CMK (cell line): ENCODE measurements at regions not wholly inside any gene's neighbourhood (a gene's known extent, or its start where the extent isn't known, plus 50 kb on each side); places are given as distances from the start of the nearest gene placed in this dataset.

ENCODE experiments used
- DNase-seq: peaks from one replicate; pipeline ENCODE4 v3.0.0-alpha.2; 2010; ENCODE audit warnings: low read depth

DNA sequence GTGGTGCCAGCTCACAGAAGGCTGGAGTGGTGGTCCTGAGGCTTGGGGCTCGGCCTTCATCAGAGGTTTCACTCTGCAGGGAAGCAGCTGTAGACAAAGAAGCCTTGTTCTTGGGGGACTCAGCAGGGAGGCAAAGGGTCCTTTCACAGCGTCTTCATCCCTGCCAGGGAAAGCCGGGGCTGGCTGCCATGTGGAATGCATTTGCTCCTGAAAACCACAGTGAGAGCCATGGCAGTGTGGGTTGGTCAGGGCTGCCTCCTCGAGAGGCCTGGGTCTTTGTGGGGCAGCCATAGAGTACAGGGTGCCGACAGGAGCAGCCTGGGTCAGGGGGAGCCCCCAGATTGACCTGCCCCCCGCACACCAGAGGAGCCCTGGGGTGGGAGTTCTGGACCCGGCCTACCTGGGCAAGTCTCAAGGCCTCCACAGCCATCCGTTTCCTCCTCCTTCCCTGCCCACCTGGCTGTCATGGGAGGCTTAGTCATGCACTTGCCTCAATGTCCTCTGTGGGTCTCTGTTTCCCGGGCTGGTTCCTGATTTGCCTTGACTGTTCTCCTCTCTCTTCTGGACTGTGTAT, 144.0 kb downstream of the CDC5L start:
- no peak for DNase-seq

DNA sequence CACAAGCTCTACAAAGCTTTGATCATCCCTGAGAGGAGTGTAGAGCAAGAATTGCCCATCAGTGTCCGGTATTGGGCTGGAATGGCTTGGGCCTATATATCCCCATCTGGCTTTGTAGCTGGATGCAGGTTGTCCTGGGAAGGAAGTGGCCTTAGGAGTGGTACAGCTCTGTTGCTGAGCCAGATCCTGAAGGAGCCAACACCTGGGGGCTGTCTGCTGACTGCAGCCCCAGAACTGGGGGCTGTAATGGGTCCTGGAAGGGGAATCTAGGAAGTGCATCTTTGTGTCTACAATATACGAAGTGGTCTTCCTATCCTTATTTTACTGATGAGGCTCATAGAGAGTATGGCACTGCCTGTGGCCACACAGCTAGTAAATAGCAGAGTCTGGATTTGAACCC, 145.9 kb downstream of the CDC5L start:
- no peak for DNase-seq

DNA sequence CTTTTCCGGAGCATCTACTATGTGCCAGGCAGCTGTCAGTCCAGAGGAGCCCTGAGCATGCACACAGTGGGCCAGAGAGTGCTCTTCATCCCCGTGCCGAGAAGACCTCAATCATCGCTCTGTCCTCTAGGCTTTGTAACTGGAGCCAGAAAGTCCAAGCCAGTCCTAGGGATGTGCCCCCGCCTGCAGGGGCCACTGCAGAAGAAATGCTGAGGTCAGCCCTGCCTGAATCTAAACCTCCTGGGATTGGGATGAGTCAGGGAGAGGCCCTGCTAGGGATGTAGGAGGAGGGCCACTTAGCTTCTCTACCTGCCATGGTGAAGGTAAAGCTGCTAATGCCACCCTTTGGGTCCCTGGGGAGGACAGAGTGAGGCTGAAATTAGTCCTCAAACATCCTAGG, 146.8 kb downstream of the CDC5L start:
- no peak for DNase-seq

DNA sequence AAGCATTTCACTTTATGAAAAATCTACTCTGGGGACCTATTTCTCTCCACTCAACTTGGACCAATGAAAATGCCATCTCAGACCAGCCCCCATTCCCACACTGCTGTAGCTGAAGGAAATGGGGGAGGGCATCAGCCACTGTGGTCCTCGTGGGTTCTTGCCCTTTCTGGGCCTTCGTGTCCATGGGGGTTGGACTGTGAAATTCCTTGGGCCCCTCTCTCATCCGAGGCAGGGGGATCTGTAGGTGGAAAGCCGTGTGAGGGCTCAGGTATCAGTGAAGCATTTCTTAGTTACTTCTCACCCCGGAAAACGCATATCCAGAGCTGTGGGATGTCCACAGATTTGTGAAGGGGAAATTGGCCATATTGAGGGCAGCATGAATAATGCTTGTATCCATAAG, 147.9 kb downstream of the CDC5L start:
- DNase-seq: no peak

DNA sequence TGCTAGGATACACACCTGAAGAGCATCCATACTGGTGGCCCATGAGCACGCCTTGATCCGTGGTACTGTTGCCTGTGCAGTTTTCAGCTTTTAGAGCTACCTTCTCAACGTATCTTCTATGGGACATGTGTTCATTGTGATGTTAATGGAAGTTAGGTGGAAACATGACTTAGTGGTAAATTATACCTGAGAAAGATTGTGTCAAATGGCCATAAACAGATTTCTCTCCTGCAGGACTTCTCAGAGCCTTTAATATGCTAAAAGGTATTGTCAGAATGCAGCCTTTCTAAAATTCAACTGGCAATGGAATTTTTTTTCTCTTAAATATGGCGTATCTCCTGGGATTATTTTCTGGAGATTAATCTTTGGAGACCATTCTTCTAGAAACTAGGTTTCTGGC, 148.5 kb downstream of the CDC5L start:
- DNase-seq: no peak

DNA sequence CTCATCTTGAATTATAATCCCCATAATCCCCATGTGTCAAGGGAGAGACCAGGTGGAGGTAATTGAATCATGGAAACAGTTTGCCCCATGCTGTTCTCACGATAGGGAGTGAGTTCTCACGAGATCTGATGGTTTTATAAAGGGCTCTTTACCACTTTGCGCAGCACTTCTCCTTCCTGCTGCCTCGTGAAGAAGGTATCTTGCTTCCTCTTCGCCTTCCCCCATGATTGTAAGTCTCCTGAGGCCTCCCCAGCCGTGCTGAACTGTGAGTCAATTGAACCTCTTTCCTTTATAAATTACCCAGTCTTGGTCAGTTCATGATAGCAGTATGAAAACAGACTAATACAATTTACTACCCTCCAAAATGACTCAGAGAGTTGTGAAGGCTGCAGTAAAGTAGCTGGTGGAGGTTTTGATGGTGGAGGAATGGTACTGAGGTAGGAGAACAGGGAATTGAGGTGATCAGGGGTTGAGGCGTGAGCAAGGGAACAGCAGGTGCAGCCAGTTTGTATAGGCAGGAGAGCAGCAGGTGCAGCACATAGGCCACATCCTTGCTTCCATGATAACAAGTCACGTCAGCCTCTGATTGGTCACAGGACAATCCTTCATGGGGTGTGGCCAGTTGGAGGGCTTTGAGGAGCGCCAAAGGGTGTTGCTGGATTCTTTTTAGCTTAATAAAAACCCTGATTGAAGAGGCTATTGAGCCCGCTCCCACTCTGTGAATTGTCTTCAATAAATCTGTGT, 150.0 kb downstream of the CDC5L start:
- no peak for DNase-seq

DNA sequence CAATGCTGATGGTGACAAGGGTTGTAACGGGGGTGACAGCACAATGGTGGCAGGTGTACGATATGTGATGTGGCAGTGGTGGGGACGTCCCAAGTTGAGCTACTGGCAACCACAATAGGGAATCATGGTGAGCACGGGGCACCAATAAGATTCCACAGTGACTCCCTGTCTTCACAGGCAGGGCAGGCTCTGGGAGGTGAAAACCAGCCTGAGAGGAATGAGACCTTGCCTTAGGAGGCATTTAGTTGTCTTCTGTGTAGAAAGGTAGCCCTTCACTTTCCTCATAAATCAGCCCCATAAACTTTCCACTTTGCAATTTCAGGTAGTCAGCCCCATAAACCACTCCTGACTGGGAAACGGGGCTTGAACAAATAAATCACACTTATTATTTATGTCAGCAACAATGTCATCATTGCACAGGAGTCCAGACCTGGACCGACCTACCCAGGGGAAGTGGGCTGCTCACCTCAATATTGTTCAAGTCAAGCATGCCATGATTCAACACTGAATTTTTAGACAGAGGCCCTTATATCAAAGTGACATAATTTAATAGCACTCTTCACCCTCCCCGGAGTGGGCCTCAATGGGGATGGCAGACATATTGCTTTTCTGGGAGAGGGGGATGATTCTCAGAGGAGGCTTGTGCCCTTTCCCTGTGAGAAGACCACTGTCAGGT, 150.8 kb downstream of the CDC5L start:
- DNase-seq: no peak

DNA sequence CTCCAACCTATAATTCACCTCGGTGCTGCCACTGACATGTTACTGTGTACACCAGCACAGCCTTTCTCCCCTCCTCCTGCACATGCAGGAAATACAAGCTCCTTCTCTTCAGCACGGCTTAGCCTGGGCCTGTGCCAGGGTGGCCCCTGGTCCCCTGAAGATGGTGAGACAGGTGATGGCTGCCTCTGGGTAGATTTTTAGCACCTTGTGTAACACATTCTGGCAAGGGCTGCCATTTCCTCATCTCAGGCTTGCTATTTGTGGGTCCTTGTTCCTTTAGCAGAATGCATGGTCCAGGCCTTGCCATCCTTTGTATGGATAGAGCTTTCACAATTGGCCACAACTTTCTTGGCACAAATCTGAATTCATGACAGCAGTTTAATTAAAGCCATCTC, 151.3 kb downstream of the CDC5L start:
- no peak for DNase-seq

DNA sequence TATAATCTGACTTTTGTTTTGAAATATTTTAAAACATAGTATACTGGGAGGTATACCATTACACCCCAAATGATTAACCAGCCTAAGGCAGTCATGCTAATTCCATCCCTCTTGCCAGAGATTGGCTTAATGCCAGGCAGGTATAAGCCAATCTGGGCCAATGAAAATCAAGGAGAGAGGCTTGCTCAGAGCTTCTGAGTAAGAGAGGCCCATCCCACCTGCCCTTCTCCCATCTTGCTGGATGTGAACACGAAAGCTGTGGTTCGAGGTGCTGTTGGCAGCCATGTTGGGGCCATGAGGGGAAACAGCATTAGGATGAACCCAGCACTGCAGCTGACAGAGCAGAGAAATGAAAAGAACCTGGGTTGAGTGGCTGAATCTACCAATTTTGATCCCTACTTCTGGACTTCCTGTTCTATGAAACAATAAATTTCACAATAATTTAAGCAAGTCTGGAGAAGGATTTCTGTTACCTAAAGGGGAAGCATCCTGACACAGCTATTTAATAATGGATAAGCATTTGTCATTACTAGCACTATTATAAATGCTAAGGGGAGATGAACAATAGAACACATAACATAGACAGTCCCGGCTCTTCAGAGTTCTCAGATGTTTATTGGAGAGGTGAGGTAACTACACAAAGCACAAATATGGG, 152.3 kb downstream of the CDC5L start:
- no peak for DNase-seq

DNA sequence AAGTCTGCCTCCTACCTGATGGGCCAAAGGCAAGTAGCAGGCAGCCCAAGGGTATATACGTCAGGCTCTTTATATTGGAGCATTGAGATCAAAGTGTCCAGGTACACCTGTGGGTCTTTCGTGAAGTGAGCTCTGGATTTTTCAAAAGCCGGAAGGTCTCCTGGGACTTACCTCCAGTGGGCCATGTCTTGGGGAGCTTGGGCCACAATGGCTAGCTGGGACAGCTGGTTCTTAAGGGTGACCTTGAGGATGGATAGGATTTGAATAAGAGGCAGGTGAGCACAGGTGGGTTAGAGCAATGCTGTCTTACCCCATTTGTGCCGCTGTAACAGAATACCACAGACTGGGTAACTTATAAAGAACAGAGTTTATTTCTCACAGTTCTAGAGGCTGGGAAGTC, 153.4 kb downstream of the CDC5L start:
- DNase-seq: no peak

DNA sequence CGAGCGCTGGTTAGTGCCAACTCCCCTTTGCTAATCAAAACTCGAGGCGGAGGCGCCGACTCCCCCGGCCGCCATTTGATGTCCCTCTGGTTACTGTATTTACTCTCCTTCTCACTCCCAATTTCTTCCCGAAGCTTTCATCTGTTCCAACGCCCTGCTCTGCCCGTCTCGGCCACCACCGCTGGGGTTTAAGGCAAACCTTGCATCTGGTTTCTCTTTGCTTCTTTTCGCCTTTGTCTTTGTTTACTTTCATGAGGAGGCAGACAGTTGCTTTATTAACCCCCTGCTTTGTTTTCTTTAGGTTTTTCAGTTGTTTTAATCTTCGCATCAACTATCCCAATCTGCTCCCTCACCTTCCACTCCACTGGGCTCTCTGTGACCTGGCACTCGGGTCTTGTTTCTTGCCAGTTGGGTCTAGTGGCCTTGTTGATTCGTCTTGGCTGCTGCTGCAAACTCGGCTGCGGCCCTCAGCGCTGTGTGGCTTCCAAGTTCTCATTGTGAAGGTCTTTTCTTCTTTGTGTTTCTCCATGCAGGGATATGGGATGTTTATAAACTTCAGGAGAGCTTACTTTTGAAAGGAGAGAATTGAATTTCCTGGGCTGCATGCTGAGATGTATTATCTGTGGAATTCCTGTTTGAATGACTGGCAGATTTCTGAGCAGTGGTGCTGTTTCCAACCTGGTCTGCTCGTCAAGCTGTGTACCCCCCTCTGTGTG, 155.1 kb downstream of the CDC5L start:
- no peak for DNase-seq

DNA sequence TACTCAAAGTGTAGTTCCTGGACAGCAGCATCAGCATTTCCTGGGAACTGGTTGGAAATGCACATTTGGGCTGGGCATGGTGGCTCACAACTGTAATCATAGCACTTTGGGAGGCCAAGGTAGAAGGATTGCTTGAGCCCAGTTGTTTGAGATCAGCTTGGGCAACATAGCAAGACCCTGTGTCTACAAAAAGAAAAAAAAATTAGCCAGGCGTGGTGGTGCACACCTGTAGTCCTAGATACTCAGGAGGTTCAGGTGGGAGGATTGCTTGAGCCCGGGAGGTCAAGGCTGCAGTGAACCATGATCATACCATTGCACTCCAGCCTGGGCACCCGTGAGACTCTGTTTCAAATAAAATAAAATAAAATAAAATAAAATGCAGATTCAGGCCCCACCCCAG, 156.2 kb downstream of the CDC5L start:
- DNase-seq: no peak

DNA sequence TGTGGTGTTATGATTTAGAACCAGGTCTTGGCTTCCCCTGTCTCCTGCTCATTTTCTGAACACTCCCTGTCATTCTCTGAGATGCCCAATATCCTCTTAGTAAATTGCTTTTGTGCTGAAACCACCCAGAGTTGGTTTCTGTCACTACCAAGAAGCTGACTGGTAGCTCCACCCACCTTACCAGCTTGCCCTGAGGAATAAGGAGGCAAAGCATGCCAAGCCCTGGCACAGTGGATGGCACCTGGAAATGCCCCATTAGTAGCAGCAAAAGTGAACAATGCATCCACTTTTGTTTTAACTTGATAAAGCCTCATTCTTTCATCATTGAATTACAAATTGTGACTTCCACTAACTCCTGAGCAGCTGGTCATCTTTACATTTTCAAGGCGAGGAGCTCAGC, 157.7 kb downstream of the CDC5L start:
- DNase-seq: no peak

DNA sequence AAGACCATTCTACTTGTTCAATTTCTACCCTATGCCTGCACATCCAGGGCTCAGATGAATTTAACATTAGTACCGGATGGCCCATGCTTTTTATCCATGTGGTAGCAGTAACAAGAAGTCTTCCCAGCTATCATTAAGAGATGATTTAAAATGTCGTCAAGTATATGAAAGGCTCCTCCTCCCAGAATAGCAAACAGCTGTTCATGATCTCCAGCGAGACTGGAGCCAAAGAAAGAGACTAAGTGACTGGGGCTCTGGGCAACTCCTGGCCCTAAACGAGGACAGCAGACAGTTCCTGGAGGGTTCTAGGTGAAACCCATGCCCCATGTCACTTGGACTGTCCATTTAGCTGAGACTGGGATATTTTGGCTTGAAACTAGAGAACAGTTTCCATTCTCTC, 160.8 kb downstream of the CDC5L start:
- no peak for DNase-seq

DNA sequence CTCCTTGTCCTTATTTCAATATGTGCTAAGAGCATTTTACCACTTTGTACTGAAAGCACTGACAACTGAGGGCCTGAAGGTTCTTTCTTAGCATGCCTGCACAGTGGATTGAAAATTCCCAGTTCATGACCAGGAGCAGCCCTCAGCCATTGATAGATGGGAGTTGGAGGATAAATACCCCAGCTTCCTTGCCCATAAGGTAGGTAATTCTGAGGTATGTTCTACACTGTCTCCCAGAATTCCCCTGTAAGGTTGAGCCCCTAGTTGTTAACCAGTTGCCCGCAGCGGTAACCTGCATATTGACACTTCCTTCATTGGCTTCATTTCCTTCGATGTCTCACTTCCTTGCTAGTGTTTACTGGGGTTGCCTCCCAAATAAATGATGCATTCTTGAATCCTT, 162.0 kb downstream of the CDC5L start:
- no peak for DNase-seq

DNA sequence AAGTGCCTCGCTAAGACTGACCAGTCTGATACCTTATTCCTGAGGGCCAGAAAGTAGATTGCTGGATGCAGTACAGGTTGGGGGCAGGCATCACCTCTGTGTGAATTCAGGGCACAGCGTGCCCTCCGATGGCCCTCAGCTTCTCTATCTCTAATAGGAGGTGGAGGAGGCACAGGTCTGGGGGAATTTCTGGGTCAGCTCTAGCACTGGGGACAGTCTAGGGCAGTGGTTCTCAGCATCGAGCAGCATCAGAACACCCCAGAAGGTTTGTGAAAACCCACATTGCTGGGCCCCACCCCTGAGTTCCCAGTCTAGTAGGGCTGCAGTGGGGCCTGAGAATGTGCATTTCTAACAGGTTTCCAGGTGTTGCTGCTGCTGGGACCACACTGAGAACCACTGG, 166.7 kb downstream of the CDC5L start:
- DNase-seq: no peak

DNA sequence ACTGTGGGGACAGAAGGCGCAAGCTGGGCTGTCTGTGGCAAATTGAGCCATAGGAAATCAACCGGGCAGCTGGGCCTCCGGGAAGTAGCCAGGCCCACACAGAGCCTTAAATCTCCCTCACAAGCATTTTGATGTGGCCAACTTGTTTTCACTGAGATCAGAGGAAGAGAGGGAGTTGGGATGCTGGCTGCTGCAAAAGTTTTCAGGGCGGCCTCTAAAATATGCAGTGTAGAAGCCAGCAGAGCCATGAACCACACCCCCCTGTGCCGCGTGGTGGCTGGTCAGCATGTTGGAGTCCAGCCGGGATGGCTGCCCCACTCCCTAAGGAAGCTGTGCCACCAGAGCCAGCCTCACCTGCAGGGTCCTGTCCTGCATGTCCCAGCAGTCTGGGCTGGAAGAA, 167.4 kb downstream of the CDC5L start:
- no peak for DNase-seq

DNA sequence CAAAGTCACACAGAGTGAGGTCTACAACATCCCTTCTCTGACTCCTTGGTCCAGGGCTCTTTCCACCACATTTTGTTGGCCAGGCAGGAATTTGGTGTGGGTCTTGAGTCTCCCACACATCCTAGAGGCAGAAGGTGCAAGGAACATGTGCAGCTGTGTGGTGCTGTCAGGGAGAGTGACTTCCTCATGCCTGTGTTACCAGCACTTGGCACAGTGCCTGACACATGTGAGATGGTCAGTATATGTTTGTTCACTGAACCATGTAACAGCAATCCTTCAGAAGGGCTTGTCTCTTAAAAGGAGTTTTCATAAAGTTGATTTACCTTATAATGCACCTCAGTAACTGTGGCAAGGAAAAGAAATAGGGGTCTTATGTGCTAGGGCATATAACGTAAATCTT, 168.5 kb downstream of the CDC5L start:
- no peak for DNase-seq

DNA sequence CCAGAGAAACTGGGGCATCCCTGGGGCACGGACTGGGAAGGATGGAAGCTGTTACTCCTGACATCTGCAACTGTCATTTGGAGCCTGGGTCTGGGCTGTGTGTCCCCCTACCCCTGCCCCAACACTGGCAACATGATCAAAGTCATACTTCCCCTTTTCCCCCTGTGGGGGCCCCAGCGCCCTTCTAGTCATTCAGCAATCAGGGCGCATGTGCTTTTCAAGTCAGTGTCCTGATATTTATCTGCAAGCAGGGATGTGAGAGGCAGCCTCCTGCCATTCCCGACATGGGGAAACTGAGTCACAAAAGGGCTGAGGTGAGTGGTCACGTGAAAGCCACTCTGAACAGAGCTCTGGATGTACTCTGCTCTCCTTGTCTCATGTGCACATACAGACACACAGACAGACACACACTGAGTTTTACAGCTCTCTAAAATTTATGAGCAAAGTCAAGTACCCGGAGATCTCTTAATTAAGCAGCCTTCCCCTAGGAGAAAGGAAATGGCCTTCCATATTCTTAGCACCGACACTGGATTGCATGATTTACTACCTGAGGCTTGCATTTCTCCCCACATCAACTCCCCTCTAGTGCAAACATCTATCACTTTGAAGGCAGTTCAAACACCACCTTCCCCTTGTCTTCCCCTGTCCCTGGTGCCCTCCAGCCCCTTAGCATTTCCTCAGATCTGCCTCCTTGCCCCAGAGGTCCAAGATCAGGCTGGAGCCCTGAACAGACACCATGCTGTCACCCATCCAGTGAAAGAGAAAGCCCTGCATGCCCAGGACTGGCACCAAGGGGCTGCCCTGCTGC, 170.7 kb downstream of the CDC5L start:
- no peak for DNase-seq

DNA sequence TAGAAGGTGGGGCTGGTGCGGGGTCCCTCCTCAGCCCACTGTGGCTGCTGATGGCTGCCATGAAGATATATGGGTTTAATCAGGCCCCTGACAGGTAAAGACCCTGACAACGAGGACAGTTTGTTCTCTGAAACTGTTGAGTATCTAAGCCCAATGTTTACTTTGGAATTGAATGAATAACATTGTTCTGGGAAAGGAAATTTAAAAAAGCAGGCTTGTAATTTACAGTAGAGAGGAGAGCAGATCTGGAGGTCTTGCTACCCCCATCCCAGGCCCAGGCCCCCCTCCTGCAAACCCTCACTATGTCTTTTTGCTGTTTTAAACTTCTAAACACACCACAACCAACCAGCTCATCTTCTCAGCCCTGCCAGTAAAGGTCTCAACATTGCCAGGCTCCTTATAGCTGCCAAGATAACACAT, 171.3 kb downstream of the CDC5L start:
- no peak for DNase-seq

DNA sequence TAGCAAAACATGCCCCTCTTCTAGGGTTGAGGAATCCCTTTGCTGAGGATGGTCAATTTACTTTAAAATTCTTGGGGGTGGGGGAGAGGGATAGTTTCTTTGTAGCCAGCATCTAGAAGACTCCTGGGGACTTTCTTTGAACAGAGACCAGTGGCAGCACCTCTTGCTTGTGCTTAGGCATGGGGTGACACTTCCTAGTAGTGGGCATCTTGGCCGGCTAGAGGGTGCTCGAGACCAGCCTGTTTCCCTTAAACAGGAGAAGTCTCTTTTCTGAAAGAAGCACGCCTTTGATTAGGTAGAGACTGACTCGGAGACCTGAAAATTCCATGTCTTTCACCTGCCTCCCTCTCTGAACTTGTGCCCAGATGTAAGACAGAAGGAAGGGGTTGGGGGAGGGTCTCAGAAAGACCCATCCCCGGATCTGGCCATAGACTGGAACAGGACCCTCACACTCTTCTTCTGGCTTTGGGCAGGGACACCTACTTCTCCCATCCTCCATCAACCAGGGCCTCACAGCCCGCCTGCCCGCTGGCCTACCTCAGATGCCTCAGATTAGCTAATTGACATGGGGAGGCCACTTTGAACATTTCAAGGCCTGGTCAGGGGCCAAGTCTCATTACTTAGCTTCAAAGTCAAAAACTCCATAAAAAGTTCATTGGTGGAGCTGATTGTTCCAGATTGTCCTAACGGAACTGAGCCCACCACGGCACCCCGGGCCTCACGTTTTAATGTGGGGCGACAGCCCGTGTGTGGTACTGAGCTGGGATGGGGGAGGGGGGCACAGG, 172.2 kb downstream of the CDC5L start:
- no peak for DNase-seq
